ENCODE measurements at regions not wholly inside any gene's neighbourhood (a gene's known extent, or its start where the extent isn't known, plus 50 kb on each side); places are given as distances from the start of the nearest gene placed in this dataset.

DNA sequence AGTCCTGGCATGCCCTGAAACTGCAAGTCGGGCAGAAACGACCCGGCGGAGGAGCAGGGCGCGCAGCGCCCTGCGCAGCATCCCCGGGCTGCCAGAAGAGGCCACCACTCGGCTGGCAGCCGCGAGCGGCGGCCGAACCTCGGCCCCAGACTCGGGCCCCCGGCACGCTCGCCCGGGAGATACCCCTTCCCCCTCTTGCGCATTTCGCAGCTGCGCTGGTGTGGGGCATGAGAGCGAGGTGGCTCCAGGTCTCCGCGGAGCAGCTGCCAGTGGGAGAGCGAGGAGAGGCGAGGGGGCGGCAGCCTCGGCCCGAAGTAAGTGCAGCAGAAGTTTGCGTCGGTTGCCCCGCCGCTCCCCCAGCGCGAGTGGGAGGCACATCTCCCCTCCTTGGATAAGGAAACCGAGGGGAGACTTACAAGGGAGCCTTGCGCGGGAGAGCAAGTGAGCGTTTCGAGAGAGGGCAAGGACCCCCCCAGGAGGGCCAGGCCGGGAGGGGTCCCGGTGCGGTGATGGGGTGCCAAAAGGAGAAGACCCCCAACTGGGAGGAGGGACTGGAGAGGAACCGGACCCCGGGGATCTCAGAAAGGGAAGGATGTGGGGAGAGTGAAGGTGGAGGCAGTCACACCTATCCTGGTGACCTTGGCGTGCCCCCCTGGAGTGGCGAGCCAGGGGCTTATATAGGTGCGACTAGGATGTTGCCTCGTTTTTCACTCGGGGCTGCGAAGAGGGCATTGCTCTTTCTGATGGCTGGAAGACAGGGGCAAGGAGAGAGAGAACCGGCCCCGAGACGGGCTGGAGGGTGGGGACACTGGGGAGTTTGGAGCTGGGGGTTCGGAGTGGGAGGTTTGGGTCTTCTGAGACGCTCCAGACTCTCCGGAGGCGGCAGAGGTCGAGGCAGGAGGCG is 256.3 kb downstream of the OTUD1 start:
- TF ChIP-seq EZH2 (IDR thresholded peaks at IDR 0.05; ENCODE audit: insufficient read depth, poor library complexity, severe bottlenecking), result peak; percentile 15
- TF ChIP-seq EZH2phosphoT487 (IDR thresholded peaks at IDR 0.05; ENCODE audit: insufficient read depth, low read depth), result no peak

Data from GM23248 (cell line).